GM19438 (cell line): ENCODE measurements at regions not wholly inside any gene's neighbourhood (a gene's known extent, or its start where the extent isn't known, plus 50 kb on each side); places are given as distances from the start of the nearest gene placed in this dataset.

ENCODE experiments used
- ATAC-seq: cut with Tn5 transposase; IDR thresholded peaks from one replicate; pipeline ENCODE4 v1.9.1; 2021; ENCODE audit warnings: low read depth; ENCODE audit not compliant: unreplicated experiment

GRCh38 chr18:37741032-37741623 lies 175.5 kb upstream of the CELF4 start:
- no peak for ATAC-seq

DNA sequence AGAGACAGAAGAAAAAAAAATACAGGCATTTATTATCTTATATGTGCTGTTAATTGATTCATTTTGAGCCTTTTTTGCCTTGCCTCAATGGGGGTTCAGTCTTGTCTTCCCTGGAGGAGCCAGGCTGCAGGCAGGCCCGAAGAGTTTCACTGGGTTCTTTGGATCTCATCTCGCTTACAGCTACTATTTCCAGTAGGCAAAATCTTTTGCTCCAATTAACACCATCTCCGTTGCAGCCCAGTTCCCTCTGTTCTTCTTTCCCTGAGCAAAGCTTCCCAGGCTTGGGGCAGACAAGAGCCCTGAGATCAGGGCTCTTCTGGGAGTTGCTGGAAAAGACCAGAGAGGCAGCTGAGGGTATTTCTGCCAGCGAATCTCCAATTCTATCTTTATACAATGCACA lies 168.8 kb upstream of the CELF4 start:
- ATAC-seq: no peak

DNA sequence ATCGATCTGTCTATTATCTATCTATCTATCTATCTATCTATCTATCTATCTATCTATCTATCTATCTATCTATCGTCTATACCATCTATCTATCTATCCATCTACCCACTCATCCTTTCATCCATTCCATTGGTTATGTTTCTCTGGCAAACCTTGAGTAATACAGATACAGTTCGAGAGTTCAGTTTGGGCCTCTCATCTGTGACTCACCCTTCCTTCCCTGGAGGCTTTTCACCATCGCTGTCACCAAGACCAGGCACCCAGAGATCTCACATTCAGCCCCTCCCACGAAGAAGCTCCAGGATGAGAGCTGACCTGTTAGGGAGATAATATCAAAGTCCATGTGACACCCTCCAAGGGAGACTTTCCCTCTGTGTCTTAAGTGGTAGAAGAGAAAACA lies 164.1 kb upstream of the CELF4 start:
- ATAC-seq: no peak

GRCh38 chr18:37724206-37724605 lies 158.6 kb upstream of the CELF4 start:
- no peak for ATAC-seq

DNA sequence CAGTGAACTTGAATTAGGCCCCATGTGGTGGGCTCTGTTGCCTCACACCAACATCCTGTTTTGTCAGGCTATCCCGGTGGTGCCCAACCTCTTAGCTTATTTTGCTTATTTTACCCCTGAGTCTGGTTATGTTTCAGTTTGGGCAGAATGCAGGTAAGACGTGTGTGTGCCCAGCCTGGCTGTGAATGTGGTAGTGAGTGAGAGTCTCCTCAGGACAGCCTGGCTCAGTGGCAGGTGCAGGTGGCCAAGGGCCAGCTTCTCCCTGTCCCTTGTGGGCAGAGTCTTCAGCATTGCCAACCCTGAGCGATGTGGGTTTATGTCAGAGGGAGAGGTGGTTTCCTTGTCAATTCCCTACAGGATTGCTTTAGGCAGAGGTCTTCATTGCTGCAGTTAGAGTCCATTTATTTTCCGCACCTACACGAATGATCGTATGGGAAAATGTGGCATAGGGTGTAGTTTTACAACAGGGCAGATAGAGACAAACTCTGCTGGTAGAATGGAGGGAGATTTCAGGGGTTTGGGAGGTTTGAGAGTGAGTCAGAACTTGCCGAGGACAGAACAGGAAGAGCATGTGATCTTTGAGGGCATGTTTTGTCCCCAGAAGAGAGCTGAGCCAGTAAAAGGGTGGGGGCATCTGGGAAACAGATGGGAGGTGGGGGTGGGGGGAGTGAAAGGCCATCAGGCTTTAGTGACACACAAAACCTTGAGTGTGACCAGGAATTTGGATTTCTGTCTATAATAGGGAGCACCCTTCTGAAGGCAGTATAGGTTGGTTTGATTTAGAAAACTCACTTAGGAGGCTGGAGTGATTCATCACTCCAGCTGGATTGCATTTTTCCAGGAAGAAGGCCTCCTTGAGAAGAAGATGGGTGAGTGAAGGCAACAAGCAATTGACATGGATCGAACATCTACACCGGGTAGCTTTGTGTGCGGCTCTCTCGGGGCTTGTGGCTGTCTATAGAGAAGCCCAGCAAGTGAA lies 156.2 kb upstream of the CELF4 start:
- no peak for ATAC-seq

DNA sequence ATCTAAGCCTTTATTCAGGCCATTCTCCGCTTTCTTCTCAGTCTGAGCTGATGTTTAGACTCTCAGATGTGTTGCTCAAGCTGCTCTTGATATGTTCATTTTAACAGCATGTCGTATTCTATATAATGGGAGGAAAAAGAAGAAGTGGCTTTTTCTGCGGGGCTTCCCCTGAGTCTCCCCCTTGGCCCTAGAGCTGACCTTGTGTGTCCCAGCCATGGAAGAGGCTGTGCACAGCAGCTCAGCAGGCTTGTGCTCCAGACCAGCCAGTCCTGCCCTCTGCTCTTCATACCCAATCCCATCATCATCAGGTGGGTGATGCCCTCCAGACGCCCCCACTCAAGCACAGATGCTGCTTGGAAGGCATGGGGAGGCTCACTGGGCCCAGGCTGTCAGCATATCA lies 155.1 kb upstream of the CELF4 start:
- ATAC-seq: no peak

- no peak for ATAC-seq
Measured at GRCh38 chr18:37717656-37718055, 152.1 kb upstream of the CELF4 start.

DNA sequence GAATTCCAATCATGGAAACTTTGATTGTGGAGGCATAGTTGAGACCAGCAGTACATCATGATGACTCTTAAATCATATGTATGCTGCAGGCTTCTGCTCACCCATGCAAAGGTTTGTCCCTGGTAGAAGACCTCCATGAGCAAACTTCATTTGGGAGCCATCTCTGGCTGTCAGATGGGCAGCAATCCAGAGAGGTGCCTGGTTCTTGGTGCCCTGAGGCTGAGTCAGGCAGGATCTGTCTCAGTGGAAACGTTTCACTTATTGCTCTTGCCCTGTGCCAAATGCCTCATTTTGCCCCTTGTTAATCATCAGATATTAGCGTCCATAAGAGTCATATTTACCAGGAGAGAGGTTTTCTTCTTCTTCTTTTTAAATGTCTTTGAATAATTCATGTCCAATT lies 151.5 kb upstream of the CELF4 start:
- ATAC-seq: no peak

GRCh38 chr18:37716106-37716735 lies 150.6 kb upstream of the CELF4 start:
- no peak for ATAC-seq

- no peak for ATAC-seq
Measured at GRCh38 chr18:37714691-37715090, 149.1 kb upstream of the CELF4 start.

DNA sequence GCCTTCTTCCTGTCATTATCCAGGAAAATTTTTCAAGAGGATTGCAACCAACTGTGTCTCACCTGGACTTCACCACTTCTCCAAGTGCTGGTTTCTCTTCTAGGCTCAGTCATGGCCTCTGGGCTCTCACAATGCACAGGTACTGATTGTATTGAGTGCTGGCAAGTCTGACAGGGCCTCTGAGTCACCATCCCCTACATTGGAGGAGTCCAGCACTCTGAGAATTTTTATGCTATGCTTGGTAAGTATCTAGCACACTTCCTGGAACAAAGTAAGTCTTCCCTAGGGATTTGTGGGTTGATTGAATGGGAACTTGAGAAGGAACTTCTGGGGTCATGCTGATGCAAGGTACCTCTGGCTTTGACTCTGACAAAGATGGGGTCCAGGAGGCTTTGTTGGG lies 147.2 kb upstream of the CELF4 start:
- ATAC-seq: no peak

DNA sequence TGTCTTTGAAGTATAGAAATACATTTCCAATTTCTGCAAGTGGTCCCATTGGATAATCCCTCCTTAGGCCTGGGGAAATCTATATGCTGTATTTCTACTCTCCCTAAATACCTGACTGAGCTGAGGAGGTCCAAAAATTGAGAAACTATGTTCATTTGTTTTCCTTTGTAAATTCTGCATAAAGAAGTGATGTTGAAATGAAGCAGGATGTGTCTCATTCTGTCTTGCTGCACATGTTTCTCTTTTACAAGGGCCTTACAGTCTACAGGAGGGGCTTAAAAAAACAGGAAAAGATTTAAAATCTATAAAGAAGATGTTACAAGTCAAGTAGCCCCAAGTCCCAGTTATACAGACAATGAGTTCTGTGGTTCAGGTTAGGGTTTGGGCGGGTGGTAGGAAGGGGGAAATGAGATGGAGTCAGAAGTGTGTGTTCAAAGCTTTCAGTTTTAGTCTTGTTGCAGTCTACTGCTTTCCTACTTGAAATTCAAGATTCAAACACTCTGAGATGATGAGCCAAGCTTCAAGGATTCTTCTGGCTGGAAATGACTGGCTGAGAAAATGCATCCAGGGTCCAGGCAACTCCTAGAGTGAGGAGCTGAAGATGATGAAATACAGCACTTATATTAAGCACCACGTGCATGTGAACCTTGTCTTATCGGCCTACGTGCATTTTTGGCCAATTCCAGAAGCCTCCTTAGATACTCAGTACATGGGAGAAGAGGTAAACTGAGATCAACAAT lies 146.3 kb upstream of the CELF4 start:
- ATAC-seq: no peak

DNA sequence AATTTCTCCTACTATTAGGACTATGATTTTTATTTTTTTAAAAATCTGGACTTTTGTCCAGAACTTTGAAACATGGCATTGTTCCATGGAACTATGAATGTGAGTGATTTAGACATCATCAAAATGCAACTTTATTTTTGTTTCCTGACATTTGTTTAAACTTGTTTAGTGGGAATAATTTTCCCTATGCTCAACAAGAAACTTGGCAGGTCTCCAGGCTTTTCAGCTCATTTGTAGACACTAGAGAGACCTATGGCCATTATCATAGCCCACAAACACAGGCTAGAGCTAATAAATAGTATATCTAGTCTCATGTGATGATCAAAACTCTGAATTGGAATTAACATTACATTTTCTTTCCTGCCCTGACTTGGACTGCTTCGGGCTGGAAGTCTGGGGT lies 145.1 kb upstream of the CELF4 start:
- no peak for ATAC-seq

DNA sequence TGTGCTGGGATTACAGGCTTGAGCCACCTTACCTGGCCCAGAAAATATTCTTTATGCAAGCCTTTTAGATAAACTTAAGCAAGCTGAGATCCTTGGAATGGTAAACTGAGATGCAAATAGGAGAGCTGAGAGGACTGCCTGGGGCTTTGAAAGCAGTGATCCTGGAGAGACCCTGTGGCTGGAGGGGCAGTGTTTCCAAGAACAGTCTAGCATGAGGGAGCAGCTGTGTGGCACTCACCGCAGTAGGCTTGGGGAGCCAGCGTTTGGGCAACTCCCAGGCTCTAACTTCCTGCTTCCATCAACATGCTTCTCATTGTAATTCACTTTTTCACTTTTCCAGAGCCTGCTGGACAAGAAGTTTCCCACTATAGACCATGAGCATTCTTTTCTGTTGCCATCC lies 144.1 kb upstream of the CELF4 start:
- ATAC-seq: no peak

GRCh38 chr18:37705016-37705415 lies 139.4 kb upstream of the CELF4 start:
- no peak for ATAC-seq

DNA sequence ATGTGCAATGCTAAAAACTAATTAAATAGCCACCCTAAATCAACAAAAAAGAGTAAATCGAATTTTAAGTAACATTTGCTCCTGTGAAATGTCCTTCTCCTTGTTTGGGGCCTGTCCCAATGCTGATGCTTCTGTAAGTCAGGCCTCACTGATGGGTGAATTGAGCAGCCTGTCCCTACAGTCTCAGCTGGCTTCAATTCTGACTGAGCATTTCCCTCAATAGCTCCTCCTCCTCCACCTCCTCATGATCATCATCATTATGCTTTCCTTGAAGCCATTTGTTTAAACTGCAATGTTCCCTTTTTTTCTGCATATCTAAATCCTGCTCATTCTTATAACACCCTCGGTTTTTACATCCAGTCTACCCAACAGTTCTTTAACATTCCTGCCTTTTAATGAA lies 137.2 kb upstream of the CELF4 start:
- ATAC-seq: no peak

GRCh38 chr18:37701967-37702366 lies 136.4 kb upstream of the CELF4 start:
- no peak for ATAC-seq

- no peak for ATAC-seq
Measured at GRCh38 chr18:37698508-37699040, 133.0 kb upstream of the CELF4 start.

DNA sequence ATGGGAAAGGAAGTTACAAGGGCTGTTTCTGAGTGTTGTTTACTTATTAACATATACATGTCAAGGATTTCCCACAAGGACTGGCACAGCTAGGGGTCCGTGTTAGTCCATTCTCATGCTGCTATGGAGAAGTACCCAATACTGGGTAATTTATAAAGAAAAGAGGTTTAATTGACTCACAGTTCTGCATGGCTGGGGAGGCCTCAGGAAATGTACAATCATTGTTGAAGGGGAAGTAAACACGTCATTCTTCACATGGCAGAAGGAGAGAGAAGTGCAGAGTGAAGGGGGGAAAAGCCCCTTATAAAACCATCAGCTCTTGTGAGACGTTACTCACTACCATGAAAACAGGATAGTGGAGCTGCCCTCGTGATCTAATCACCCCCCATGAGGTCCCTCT lies 128.9 kb upstream of the CELF4 start:
- ATAC-seq: no peak

DNA sequence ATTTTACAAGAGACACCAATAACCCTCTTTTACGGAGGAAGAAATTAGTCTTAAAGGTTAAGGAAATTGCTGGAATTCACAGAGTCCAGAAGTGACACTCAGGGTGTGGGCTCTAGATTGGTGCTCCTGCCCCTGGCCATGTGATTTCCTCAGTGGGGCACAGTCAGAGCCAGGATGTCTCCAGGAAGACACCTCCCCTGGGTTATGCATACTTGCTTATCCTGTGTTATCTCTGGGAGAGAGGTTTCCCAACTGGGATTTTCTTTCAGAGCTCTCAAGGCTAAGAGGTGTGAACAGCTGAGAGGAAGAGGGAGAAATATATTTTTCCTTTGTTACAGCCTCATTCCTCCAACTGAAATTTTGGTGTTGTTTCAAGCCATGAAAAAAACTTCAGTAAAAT lies 125.6 kb upstream of the CELF4 start:
- ATAC-seq: no peak

DNA sequence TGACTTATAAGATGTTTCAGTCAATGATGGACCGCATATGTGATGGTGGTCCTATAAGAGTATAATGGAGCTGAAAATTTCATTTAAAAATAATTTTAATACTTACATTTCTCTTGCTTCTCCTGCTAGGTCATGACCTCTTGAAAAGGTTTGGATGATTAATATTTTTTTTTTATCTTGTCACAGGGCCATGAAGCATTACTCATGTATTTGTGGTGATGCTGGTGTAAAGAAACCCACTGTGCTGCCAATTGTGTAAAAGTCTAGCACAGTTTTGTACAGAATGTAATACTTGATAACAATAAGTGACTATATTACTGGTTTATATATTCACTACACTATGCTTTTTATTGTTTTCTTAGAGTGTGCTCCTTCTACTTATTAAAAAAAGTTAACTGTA lies 124.2 kb upstream of the CELF4 start:
- no peak for ATAC-seq
